ENCODE measurements at regions not wholly inside any gene's neighbourhood (a gene's known extent, or its start where the extent isn't known, plus 50 kb on each side); places are given as distances from the start of the nearest gene placed in this dataset.
A peak's percentile ranks its signal among the peaks of the same experiment; 100 is the strongest.

- no peak overlapping the region for H3K27ac ChIP-seq
- no peak for TF ChIP-seq CTCF (IDR thresholded peaks at IDR 0.05; ENCODE audit: low read depth, low read length)
- peak; percentile 10 for DNase-seq
- H3K4me3 ChIP-seq (ENCODE audit: low read depth, low read length) = no peak overlapping the region
- H3K36me3 ChIP-seq = no peaks in the 10 kb centered on the region
- no peaks in the 10 kb centered on the region for H3K9me3 ChIP-seq (ENCODE audit: severe bottlenecking)
- no peaks in the 10 kb centered on the region for H3K27me3 ChIP-seq (ENCODE audit: insufficient read depth, low read depth, severe bottlenecking)
These were observed 441.2 kb upstream of the ZNF462 start for GRCh38 chr9:106421772-106422171.

GRCh38 chr9:106423575-106423974, 439.4 kb upstream of the ZNF462 start:
- no peak for TF ChIP-seq CTCF (IDR thresholded peaks at IDR 0.05; ENCODE audit: low read depth, low read length)
- no peak overlapping the region for H3K27ac ChIP-seq
- H3K9me3 ChIP-seq (ENCODE audit: severe bottlenecking) = no peaks in the 10 kb centered on the region
- H3K36me3 ChIP-seq = no peaks in the 10 kb centered on the region
- DNase-seq = no peak
- H3K27me3 ChIP-seq (ENCODE audit: insufficient read depth, low read depth, severe bottlenecking) = no peaks in the 10 kb centered on the region
- no peak overlapping the region for H3K4me3 ChIP-seq (ENCODE audit: low read depth, low read length)

GRCh38 chr9:106432631-106433030, 430.3 kb upstream of the ZNF462 start:
- no peaks in the 10 kb centered on the region for H3K36me3 ChIP-seq
- TF ChIP-seq CTCF (IDR thresholded peaks at IDR 0.05; ENCODE audit: low read depth, low read length) = no peak
- H3K27ac ChIP-seq = no peak overlapping the region
- DNase-seq = no peak
- H3K9me3 ChIP-seq (ENCODE audit: severe bottlenecking) = no peaks in the 10 kb centered on the region
- no peak overlapping the region for H3K4me3 ChIP-seq (ENCODE audit: low read depth, low read length)
- no peaks in the 10 kb centered on the region for H3K27me3 ChIP-seq (ENCODE audit: insufficient read depth, low read depth, severe bottlenecking)

GRCh38 chr9:106438928-106439327, 424.0 kb upstream of the ZNF462 start:
- DNase-seq = no peak
- no peaks in the 10 kb centered on the region for H3K36me3 ChIP-seq
- no peaks in the 10 kb centered on the region for H3K9me3 ChIP-seq (ENCODE audit: severe bottlenecking)
- H3K4me3 ChIP-seq (ENCODE audit: low read depth, low read length) = no peak overlapping the region
- no peak overlapping the region for H3K27ac ChIP-seq
- no peaks in the 10 kb centered on the region for H3K27me3 ChIP-seq (ENCODE audit: insufficient read depth, low read depth, severe bottlenecking)
- TF ChIP-seq CTCF (IDR thresholded peaks at IDR 0.05; ENCODE audit: low read depth, low read length) = no peak

GRCh38 chr9:106441283-106441682, 421.7 kb upstream of the ZNF462 start:
- H3K9me3 ChIP-seq (ENCODE audit: severe bottlenecking) = no peaks in the 10 kb centered on the region
- H3K36me3 ChIP-seq = no peaks in the 10 kb centered on the region
- no peaks in the 10 kb centered on the region for H3K27me3 ChIP-seq (ENCODE audit: insufficient read depth, low read depth, severe bottlenecking)
- TF ChIP-seq CTCF (IDR thresholded peaks at IDR 0.05; ENCODE audit: low read depth, low read length) = no peak
- no peak overlapping the region for H3K4me3 ChIP-seq (ENCODE audit: low read depth, low read length)
- H3K27ac ChIP-seq = no peak overlapping the region
- DNase-seq = no peak

- H3K9me3 ChIP-seq (ENCODE audit: severe bottlenecking) = no peaks in the 10 kb centered on the region
- no peak overlapping the region for H3K27ac ChIP-seq
- no peak for DNase-seq
- no peaks in the 10 kb centered on the region for H3K27me3 ChIP-seq (ENCODE audit: insufficient read depth, low read depth, severe bottlenecking)
- no peak overlapping the region for H3K4me3 ChIP-seq (ENCODE audit: low read depth, low read length)
- no peak for TF ChIP-seq CTCF (IDR thresholded peaks at IDR 0.05; ENCODE audit: low read depth, low read length)
- H3K36me3 ChIP-seq = no peaks in the 10 kb centered on the region
These were observed 419.4 kb upstream of the ZNF462 start for GRCh38 chr9:106443520-106443919.

Measured in WERI-Rb-1 (cell line).